ENCODE measurements at regions not wholly inside any gene's neighbourhood (a gene's known extent, or its start where the extent isn't known, plus 50 kb on each side); places are given as distances from the start of the nearest gene placed in this dataset.
A peak's percentile ranks its signal among the peaks of the same experiment; 100 is the strongest.

- no peak for TF ChIP-seq CTCF (conservative IDR thresholded peaks at IDR 0.05; ENCODE audit: low read length)
- DNase-seq (ENCODE audit: low read depth), result peak; percentile 4
- H3K4me3 ChIP-seq (ENCODE audit: low read length), result no peak overlapping the region
These were observed 774.5 kb downstream of the USP25 start for GRCh38 chr21:16504281-16504680.

GRCh38 chr21:16504766-16505165 is 775.0 kb downstream of the USP25 start:
- no peak for TF ChIP-seq CTCF (conservative IDR thresholded peaks at IDR 0.05; ENCODE audit: low read length)
- no peak overlapping the region for H3K4me3 ChIP-seq (ENCODE audit: low read length)
- DNase-seq (ENCODE audit: low read depth), result peak; percentile 10

- no peak overlapping the region for H3K4me3 ChIP-seq (ENCODE audit: low read length)
- no peak for TF ChIP-seq CTCF (conservative IDR thresholded peaks at IDR 0.05; ENCODE audit: low read length)
- DNase-seq (ENCODE audit: low read depth), result peak; percentile 83
These were observed 779.7 kb downstream of the USP25 start for GRCh38 chr21:16509476-16509875.

GRCh38 chr21:16514316-16514715 is 784.5 kb downstream of the USP25 start:
- peak; percentile 28 for DNase-seq (ENCODE audit: low read depth)
- TF ChIP-seq CTCF (conservative IDR thresholded peaks at IDR 0.05; ENCODE audit: low read length), result no peak

GRCh38 chr21:16517383-16517782 is 787.6 kb downstream of the USP25 start:
- TF ChIP-seq CTCF (conservative IDR thresholded peaks at IDR 0.05; ENCODE audit: low read length), result no peak
- DNase-seq (ENCODE audit: low read depth), result peak; percentile 59
- no peak overlapping the region for H3K4me3 ChIP-seq (ENCODE audit: low read length)

More at GRCh38 chr21:16514316-16514715, 784.5 kb downstream of the USP25 start:
- no peak overlapping the region for H3K4me3 ChIP-seq (ENCODE audit: low read length)

- peak; percentile 29 for DNase-seq (ENCODE audit: low read depth)
- TF ChIP-seq CTCF (conservative IDR thresholded peaks at IDR 0.05; ENCODE audit: low read length), result no peak
These were observed 789.3 kb downstream of the USP25 start for GRCh38 chr21:16519036-16519435.

GRCh38 chr21:16519644-16520043 is 789.9 kb downstream of the USP25 start:
- no peak overlapping the region for H3K4me3 ChIP-seq (ENCODE audit: low read length)
- no peak for TF ChIP-seq CTCF (conservative IDR thresholded peaks at IDR 0.05; ENCODE audit: low read length)
- no peak for DNase-seq (ENCODE audit: low read depth)

More at GRCh38 chr21:16519036-16519435, 789.3 kb downstream of the USP25 start:
- H3K4me3 ChIP-seq (ENCODE audit: low read length), result no peak overlapping the region

Data from AG10803 (cell line).